HG03280 (cell line): ENCODE measurements at regions not wholly inside any gene's neighbourhood (a gene's known extent, or its start where the extent isn't known, plus 50 kb on each side); places are given as distances from the start of the nearest gene placed in this dataset.

Experiments
- ATAC-seq: cut with Tn5 transposase; IDR thresholded peaks from one replicate; pipeline ENCODE4 v1.9.1; 2021; ENCODE audit warnings: mild to moderate bottlenecking, moderate library complexity; ENCODE audit not compliant: unreplicated experiment

DNA sequence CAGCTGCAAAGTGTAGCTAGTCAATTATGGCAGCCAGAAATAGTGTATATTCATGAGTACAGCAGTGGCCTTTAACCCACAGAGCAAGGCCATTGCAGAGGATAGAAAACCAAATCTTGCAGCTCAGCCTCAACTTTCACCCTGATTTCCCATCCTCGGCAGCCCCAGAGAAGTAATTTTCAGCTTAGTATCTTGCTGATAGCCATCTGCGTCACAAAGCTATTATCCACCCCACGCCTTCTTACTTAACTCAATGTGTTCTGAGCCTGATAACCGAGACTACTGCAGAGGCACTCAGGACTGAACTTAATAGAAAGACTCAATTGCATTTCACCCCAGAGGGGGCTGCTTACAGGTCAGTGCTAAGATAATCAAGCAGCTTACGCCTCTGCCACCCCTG is 174.5 kb upstream of the MAOA start:
- ATAC-seq, result no peak

DNA sequence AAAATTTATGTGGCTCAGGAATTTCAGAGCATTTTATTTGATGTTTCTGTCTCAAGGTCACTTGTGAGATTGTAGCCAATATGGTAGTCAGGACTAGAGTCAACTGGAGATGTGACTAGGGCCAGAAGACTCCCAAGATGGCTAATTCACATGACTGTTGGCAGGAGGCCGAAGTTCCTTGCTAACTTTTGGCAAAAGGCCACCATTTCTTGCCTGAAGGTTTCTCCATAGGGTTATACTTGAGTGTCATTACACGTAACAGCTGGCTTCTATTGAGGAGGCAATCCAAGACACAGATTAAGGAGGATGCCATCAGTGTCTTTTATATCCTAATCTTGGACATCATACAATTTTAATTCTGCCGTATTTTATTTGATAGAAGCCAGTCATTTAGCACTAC is 162.3 kb upstream of the MAOA start:
- ATAC-seq, result no peak

GRCh38 chrX:43500246-43500645 is 155.9 kb upstream of the MAOA start:
- no peak for ATAC-seq

DNA sequence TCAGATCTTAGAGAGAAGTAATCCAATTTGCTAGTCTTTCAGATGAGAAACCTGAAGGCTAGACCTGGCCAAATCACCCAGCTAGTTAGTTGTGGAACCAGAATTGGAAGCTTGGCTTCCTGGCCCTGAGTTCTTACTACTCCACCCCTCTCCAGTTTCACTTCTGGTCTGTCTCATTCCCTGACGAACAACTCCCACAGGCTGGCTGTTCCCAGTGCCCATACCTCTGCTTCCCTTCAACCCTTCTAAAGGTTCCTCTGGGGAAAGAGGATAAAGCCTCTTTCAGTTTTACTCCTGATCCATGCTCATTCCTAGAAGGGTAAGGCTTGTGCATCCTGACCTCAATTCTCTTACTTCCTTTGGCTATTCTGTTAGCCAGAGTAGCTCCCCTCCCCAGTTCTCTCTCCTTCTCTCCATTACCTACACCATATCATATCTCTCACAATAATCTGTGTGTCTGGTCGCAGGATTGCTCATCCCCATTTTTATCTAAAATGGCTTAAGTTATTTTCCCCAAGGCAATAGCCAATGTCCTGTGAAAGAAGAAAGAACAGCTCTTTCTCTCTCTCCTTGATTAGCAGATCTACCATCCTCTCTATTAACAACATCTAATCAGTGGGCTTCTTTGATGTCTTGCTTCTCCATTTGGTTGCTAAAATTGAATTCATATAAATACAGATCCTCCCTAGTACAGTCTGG is 155.0 kb upstream of the MAOA start:
- no peak for ATAC-seq

DNA sequence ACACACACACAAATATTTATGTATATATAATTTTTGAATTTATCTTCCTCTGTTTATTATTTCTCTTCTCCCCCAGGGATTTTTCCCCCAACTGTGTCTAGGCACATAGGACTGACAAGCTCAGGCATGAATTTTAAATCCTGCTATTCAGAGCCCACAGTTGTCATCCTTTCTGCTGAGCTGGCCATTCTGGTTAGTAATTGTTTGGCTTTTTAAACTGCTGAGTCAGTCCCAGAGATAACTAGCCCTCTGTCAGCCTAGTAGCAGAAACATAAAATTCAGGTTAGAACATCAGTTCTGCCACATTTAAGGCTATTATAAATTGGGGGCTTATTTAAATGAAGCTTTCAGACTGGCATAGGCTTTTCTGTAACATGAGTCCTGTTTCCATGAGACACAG is 151.7 kb upstream of the MAOA start:
- ATAC-seq, result no peak

- ATAC-seq, result no peak
Observed at GRCh38 chrX:43505769-43506168, 150.3 kb upstream of the MAOA start.

GRCh38 chrX:43508694-43509093 is 147.4 kb upstream of the MAOA start:
- ATAC-seq, result no peak

GRCh38 chrX:43510209-43510608 is 145.9 kb upstream of the MAOA start:
- no peak for ATAC-seq

DNA sequence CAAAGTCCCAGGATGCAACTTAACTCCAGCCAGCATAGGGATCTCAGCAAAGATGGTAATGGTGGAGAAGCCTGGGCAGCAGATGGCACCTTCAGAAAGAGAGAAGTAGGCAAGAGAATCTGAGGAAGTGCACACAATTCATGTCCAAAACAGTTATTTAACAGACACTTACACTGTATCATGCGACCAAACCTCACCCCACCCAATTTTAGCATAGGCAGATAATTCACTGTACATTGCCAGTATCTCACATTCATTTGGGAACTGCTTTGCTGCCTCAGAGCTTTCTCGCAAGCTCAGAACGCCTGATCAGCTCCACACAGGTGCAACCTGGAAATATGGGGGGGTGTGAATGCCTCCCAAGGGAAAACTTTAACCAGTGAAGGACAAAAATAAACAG is 143.0 kb upstream of the MAOA start:
- no peak for ATAC-seq

GRCh38 chrX:43514820-43515219 is 141.3 kb upstream of the MAOA start:
- ATAC-seq, result no peak

GRCh38 chrX:43522582-43522981 is 133.5 kb upstream of the MAOA start:
- no peak for ATAC-seq

GRCh38 chrX:43525901-43526610 is 130.0 kb upstream of the MAOA start:
- ATAC-seq, result no peak

DNA sequence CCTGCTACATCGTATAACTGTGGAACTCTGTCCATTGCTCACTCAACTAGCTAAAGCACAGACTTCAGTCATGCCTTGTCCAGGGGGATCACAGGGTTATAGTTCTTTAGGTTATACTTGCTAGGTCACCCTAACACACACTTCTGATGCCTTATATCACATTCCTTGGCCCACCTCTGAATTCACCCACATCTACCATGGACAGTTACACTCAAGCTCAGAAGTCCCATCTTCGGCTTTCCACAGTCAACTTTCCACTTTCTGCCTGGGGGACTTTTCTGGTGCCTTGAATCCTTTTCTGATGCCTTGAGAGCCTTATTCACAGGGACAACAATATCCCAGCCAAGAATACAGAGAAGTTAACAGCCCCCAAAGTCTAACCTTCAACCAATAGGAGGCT is 129.2 kb upstream of the MAOA start:
- ATAC-seq, result no peak

GRCh38 chrX:43527801-43528200 is 128.3 kb upstream of the MAOA start:
- no peak for ATAC-seq

- no peak for ATAC-seq
Observed at GRCh38 chrX:43530837-43531236, 125.3 kb upstream of the MAOA start.

DNA sequence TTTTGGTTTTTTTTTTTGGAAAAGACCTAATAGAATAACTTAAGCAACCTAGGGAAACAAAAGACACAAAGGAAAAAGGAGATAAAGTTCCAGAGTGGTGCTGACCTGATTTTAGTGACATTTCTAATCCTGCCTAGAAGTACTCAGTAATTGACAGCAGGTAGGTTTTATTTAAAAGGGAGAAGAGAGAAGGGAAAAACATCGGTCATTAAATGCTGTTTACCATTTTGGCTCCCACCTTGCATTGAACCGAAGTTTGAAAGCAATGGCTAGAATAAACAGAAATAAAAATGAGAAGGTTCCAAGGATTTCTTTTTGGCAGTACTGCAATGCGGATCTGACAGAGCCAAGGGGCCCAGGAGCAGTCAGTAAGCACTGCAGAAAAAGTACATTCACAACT is 115.8 kb upstream of the MAOA start:
- ATAC-seq, result no peak

DNA sequence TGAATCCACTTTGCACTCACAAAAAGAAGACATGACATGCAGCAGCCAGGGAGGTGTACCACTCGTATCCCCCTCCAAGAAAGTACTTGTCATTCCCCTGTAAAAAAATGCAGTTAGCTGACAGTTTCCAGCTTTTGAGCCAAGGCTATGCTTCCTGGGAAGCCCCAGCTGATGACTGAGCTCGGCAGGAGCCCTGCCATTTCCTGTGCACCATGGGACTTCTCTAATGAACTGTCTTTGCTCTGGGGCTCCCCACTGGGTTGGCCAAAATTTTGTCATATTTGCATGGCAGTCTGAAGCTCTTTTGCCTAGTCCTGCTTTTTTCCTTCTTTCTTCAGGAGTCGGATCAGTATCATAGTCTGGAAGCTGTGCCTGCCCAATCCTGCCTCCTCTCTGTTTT is 104.5 kb upstream of the MAOA start:
- no peak for ATAC-seq

GRCh38 chrX:43552156-43552555 is 103.9 kb upstream of the MAOA start:
- no peak for ATAC-seq

DNA sequence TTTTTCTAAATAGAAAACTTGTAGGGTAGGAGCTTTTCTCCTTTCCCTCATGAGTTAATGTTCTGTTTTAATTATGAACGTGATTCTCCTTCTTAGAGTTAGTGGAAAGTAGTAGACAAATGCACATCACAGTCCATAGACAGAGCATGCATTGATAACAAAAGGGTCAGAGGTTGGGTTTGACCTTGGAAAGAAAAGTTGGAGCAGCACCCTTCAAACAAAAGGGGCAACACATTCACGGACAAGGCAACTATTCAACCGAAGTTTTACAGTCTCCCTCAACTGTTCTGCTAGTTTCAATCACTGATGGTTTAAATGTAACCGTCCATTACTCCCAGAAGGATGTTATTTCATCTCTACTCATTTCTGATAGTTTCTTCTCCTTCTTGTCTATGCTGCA is 103.4 kb upstream of the MAOA start:
- no peak for ATAC-seq

DNA sequence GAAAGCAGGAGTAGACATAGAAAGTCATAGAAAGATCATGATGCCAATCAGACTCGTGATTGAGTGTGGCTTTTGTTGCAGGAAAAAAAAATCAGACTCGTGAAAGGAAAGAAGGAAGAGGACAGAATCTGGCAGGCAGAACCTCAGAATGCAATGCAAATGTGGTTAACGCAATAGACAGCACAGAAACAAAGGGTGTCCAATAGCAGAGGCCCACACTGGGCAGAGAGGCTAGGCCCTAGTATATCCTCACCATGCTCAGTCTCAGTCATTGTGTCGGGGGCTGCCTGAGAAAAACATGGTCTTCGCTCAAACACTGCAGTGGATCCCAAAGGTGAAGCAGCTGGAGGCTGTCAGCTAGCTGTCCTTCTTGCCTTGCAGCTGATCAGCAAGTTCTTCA is 102.8 kb upstream of the MAOA start:
- ATAC-seq, result no peak

DNA sequence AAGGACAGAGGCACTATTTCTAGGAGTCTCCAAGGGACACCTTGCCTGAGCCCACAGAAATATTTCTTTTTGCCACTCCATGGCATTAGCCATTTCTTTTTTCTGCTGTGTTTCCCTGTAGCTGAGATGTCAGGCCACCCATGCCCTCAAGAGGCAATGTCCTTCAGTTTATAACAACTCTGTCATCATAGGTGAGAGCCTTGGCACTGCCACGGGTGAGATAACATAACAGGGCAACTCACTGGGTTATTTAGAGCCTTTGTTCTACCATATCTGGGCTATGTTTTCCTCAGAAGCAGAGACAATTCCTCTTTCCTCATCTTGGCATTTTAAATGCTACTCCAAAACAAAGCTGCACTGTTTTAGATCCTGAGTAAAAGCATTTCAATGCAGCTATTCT is 99.9 kb upstream of the MAOA start:
- no peak for ATAC-seq

DNA sequence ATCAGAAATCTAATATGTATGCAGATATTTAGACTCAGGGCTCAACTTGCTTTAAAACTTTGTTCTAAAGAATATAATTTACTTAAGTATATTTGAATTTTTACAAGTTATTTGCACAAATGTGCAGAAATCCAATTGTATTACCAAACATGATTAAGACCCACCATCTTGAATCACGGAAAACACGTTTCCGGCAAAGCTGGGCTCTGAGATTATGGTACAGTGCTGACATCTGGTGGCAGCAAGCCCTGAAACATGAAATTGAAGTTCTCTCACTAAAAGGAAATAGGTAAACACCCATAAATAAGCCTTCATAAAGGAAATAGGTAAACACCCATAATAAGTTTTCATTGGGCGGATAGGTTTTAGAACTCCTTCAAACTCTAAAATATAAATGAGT is 98.3 kb upstream of the MAOA start:
- ATAC-seq, result peak; percentile 51

DNA sequence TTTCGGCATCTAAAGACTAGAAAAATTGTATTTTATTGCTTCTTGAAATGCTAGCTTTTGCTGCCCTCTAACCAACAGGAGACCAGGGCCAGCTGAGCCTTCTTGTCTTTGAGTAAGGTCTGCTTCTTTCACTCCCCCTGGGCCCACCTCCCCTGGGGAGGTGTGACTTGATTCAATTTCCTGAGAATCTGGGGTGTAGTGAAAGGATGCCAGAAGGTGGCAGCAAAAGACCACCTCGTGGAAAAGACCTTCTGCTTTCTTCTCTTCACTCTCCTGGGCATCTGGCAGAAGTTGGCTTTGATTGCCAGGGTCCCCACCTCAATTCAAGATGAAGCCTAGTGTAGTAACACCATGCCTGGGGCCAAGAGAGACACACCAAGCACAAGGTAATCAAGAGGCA is 96.5 kb upstream of the MAOA start:
- ATAC-seq, result no peak
